ENCODE measurements at regions not wholly inside any gene's neighbourhood (a gene's known extent, or its start where the extent isn't known, plus 50 kb on each side); places are given as distances from the start of the nearest gene placed in this dataset.
"Not testable (repeated sequence)": the region's sequence is repeated elsewhere in the genome, so short reads cannot be mapped to it uniquely, and the experiment has no call there.

- TF ChIP-seq CTCF (IDR thresholded peaks at IDR 0.05); ZMAT4 (CRISPR knock-in tag; IDR thresholded peaks at IDR 0.05); ZNF512 (CRISPR knock-in tag; IDR thresholded peaks at IDR 0.05; ENCODE audit: borderline replicate concordance); CREB1 (CRISPR knock-in tag; IDR thresholded peaks at IDR 0.05); NR2C2 (CRISPR knock-in tag; IDR thresholded peaks at IDR 0.05); JUN (CRISPR knock-in tag; IDR thresholded peaks at IDR 0.05); ZNF671 (CRISPR knock-in tag; IDR thresholded peaks at IDR 0.05); NFE2L1 (CRISPR knock-in tag; IDR thresholded peaks at IDR 0.05): not testable (repeated sequence)
- TF ChIP-seq, protein P1, sequence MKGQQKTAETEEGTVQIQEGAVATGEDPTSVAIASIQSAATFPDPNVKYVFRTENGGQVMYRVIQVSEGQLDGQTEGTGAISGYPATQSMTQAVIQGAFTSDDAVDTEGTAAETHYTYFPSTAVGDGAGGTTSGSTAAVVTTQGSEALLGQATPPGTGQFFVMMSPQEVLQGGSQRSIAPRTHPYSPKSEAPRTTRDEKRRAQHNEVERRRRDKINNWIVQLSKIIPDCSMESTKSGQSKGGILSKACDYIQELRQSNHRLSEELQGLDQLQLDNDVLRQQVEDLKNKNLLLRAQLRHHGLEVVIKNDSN (CRISPR knock-in tag; IDR thresholded peaks at IDR 0.05), result not testable (repeated sequence)
Observed at GRCh38 chr7:57650401-57650800, 200.4 kb downstream of the ZNF716 start.

All from WTC11 (cell line).